ENCODE measurements at regions not wholly inside any gene's neighbourhood (a gene's known extent, or its start where the extent isn't known, plus 50 kb on each side); places are given as distances from the start of the nearest gene placed in this dataset.

GRCh38 chr20:6311097-6311496, 188.3 kb upstream of the FERMT1 start:
- no peak for TF ChIP-seq CTCF (IDR thresholded peaks at IDR 0.05; ENCODE audit: low read depth, low read length)
- TF ChIP-seq EZH2phosphoT487 (IDR thresholded peaks at IDR 0.05; ENCODE audit: low read depth): no peak
